Natural killer cell (primary cell): ENCODE measurements at regions not wholly inside any gene's neighbourhood (a gene's known extent, or its start where the extent isn't known, plus 50 kb on each side); places are given as distances from the start of the nearest gene placed in this dataset.

ENCODE experiments used
- ATAC-seq, 3 donors: fragments of 150-1000 bp in 2 of 3; fragments of 200-7000 bp in 1 of 3; cut with Tn5 transposase; 1 replicate in 1 of 3; 2 replicates in 2 of 3; pipeline ENCODE4 v1.10.0; 2021; ENCODE audit warnings: mild to moderate bottlenecking in 2 of 3, moderate library complexity in 2 of 3
- DNase-seq, 2 donors: peaks; one replicate each; pipeline versions ENCODE4 v3.0.0 to v3.0.0-alpha.2; 2013 to 2021; ENCODE audit warnings: mixed read lengths in 1 of 2
- H3K27ac ChIP-seq: one replicate; pipeline ENCODE4 v1.5.1; 2013; ENCODE audit warnings: mild to moderate bottlenecking, low read length
- H3K27me3 ChIP-seq: one replicate; pipeline ENCODE4 v1.6.1; 2013; ENCODE audit warnings: low read length; ENCODE audit not compliant: control insufficient read depth, insufficient read depth
- H3K36me3 ChIP-seq: one replicate; pipeline ENCODE4 v1.6.1; 2013; ENCODE audit warnings: low read length; ENCODE audit not compliant: control insufficient read depth, insufficient read depth
- H3K4me1 ChIP-seq: one replicate; pipeline ENCODE4 v1.6.1; 2013; ENCODE audit warnings: low read length; ENCODE audit not compliant: control insufficient read depth, insufficient read depth
- H3K4me3 ChIP-seq: one replicate; pipeline ENCODE4 v1.5.1; 2013; ENCODE audit warnings: low read length
- H3K9me3 ChIP-seq: one replicate; pipeline ENCODE4 v1.6.1; 2013; ENCODE audit warnings: low read length; ENCODE audit not compliant: control insufficient read depth, insufficient read depth
- H3K27ac Mint-ChIP-seq, 2 donors: one replicate each; pipeline ENCODE4 v1.8.0; 2022; ENCODE audit warnings: mild to moderate bottlenecking in 2 of 2, mixed read lengths in 2 of 2, moderate library complexity in 1 of 2
- H3K27me3 Mint-ChIP-seq, 2 donors: one replicate each; pipeline ENCODE4 v1.8.0; 2022; ENCODE audit warnings: low read depth in 2 of 2, mixed read lengths in 2 of 2
- H3K36me3 Mint-ChIP-seq: one replicate; pipeline ENCODE4 v1.8.0; 2022; ENCODE audit warnings: mixed read lengths
- H3K4me1 Mint-ChIP-seq, 2 donors: one replicate each; pipeline ENCODE4 v1.8.0; 2022; ENCODE audit warnings: mixed read lengths in 2 of 2
- H3K4me3 Mint-ChIP-seq: one replicate; pipeline ENCODE4 v1.8.0; 2022; ENCODE audit warnings: mild to moderate bottlenecking, moderate library complexity, mixed read lengths
- H3K9me3 Mint-ChIP-seq, 2 donors: one replicate each; pipeline ENCODE4 v1.8.0; 2022; ENCODE audit warnings: mixed read lengths in 2 of 2
- CTCF ChIP-seq: fragments of 200-600 bp; IDR thresholded peaks from one replicate; pipeline ENCODE4 v1.8.0; 2022; ENCODE audit warnings: antibody characterized with exemption
- WGBS: methylation state at CpG from one replicate; pipeline ENCODE4 v1.1.7; 2013; ENCODE audit warnings: missing lambda C conversion rate; ENCODE audit not compliant: insufficient coverage; 5-methylcytosine and 5-hydroxymethylcytosine counted together
- intact Hi-C: fragments of 100-400 bp; cut with micrococcal nuclease; formaldehyde crosslinking; loops from one replicate; pipeline ENCODE4 v1.14.2; 2022

DNA sequence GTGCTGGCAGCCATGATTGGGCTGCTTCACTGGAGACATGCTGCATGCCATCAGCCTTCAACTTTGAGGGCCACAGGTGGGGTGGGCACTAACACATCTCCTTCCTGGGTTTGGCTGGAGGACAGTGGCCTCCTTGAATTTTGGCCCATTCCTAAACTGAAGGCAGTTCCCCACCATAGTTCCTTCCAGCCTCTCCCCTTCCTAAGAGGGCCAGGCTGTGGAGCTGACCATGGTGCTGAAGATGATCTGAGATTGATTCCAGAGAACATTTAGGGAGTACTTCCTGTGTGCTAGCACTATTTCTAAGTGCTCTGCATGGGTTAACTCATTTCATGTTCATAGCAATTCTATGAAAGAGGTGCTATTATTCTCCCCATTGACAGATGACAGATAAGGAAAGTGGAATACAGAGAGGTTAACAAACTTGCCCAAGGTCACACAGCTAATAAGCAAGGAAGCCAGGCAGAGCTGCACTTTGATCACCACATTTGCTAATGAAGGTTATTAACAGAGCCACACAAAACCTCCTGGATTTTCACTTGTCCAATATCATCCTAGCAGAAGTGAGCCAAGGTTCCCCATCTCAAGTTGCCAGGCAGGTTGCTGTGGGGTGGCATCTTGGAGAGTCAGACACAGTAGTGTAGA, 175.3 kb downstream of the ZIC5 start:
- Histone ChIP-seq H3K4me3 (no peak overlapping the region), H3K27ac (no peak overlapping the region), H3K9me3 (no peaks in the 10 kb centered on the region), H3K4me1 (no peaks in the 10 kb centered on the region), H3K27me3 (no peaks in the 10 kb centered on the region), H3K36me3 (no peaks in the 10 kb centered on the region)
- intact Hi-C loops, result no loop called here
- no peak for TF ChIP-seq CTCF
- no peak overlapping the region for H3K27ac Mint-ChIP-seq
- DNase-seq (peak in 1 of 2 donors; percentile 35), ATAC-seq (no peak)
- no peaks in the 10 kb centered on the region for H3K4me1 Mint-ChIP-seq
- no peaks in the 10 kb centered on the region for H3K27me3 Mint-ChIP-seq
- H3K9me3 Mint-ChIP-seq, result no peaks in the 10 kb centered on the region
- H3K4me3 Mint-ChIP-seq, result no peak overlapping the region
- no peaks in the 10 kb centered on the region for H3K36me3 Mint-ChIP-seq

DNA sequence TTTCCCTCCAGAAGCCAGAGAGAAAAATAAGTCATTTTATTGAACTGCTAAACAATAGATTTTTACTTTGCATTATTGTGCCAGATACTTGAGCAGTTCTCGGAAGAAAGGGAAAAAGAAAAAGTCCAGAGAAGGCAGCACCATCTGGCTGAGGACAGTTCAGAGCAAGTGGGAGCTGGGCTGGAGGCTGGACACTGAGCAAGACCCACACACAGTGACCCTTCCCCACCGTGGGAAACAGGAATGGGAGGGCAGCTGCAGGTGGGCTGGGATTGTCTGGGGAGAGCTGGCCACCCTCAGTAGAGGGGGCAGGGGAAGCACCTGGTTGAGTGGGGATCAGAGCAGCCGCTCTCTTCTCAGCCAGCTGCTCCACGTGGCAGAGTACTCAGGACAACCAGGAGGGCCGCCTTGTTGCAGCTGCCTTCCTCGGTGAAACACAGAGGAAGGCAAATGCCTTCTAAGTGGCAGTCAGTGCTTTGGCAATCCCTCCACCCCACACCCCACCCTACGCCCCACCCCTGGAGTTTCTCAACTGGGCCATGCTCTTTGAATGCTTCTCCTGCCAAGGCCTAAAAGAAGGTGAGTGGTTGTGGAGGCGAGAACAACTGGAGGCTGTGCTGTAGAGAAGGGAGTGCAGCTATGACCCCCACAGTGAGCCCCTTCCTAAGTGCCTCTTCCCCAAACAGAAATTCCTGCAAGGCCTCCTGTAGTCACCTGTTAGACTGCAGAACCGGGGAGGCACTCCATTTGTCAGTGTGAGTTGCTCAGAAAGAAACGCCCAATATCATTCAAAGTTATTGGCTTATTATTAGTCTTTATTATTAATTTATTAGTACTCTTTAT, 179.3 kb downstream of the ZIC5 start:
- WGBS, result 92% methylated on average over 8 of the region's 10 CpGs
- Histone ChIP-seq H3K4me3 (no peak overlapping the region), H3K27me3 (no peaks in the 10 kb centered on the region), H3K36me3 (no peaks in the 10 kb centered on the region), H3K27ac (no peak overlapping the region), H3K4me1 (no peaks in the 10 kb centered on the region), H3K9me3 (no peaks in the 10 kb centered on the region)
- Mint-ChIP-seq H3K36me3 (no peaks in the 10 kb centered on the region), H3K9me3 (peaks cover 0 to 3% of the 10 kb centered on the region in 2 donors), H3K4me1 (no peaks in the 10 kb centered on the region), H3K4me3 (no peak overlapping the region), H3K27me3 (no peaks in the 10 kb centered on the region), H3K27ac (no peak overlapping the region)
- DNase-seq, result no peak
- TF ChIP-seq CTCF, result no peak
- intact Hi-C loops, result no loop called here
- no peak for ATAC-seq

DNA sequence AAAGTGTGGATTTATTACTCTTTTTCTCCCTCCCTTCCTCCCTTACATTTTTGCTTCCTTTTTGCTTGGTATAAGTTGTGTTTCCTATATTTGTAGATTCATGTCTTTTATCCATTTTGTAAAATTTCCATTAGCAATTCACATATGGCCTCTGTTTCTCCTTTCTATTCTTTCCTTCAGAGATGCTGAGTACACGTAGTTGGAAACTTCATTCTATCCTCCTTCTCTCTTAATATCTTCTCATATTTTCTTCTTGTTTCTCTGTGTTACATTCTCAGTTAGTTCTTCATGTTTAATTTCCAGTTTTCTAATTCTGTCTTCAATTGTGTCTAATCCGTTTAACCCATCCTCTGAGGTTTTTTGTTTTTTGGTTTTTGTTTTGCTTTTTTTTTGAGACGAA, 188.9 kb downstream of the ZIC5 start:
- Mint-ChIP-seq H3K27ac (no peak overlapping the region), H3K4me1 (no peaks in the 10 kb centered on the region), H3K36me3 (no peaks in the 10 kb centered on the region), H3K9me3 (peaks cover 3 to 4% of the 10 kb centered on the region in 2 donors), H3K4me3 (no peak overlapping the region), H3K27me3 (no peaks in the 10 kb centered on the region)
- 100% methylated on average over 3 of the region's 3 CpGs for WGBS
- Histone ChIP-seq H3K27ac (no peak overlapping the region), H3K36me3 (no peaks in the 10 kb centered on the region), H3K4me1 (no peaks in the 10 kb centered on the region), H3K27me3 (no peaks in the 10 kb centered on the region), H3K4me3 (no peak overlapping the region), H3K9me3 (peaks cover 10% of the 10 kb centered on the region)
- ATAC-seq (no peak), DNase-seq (no peak)
- TF ChIP-seq CTCF, result no peak
- intact Hi-C loops, result no loop called here
